ENCODE measurements at regions not wholly inside any gene's neighbourhood (a gene's known extent, or its start where the extent isn't known, plus 50 kb on each side); places are given as distances from the start of the nearest gene placed in this dataset.

- BruUV-seq (replicated peaks) = no TSS peak
Observed at GRCh38 chr18:45320724-45321123, 294.6 kb upstream of the SLC14A2 start.

GRCh38 chr18:45321520-45321919, 293.8 kb upstream of the SLC14A2 start:
- WGBS (ENCODE audit: insufficient coverage, insufficient replicate concordance, low lambda C conversion rate, missing lambda C conversion rate) = 26% methylated on average over 8 of the region's 8 CpGs
- no peaks in the 10 kb centered on the region for H3K79me2 ChIP-seq (ENCODE audit: control insufficient read depth, insufficient read depth, low read length)
- no peaks in the 10 kb centered on the region for H3K36me3 ChIP-seq (ENCODE audit: control insufficient read depth in 2 of 2, insufficient read depth in 2 of 2, low read length in 1 of 2)
- no peak overlapping the region for H3K9ac ChIP-seq (ENCODE audit: control insufficient read depth, insufficient read depth, low read length)
- no peaks in the 10 kb centered on the region; a peak in 2 of 4 replicates for H3K27me3 ChIP-seq (replicated peaks in 1 of 2; ENCODE audit: control insufficient read depth in 2 of 2, insufficient read depth in 2 of 2, low read length in 1 of 2)
- no peak for DNase-seq (ENCODE audit: low read depth, low spot score)
- in situ Hi-C loops (cut with MboI) (no loop called here), intact Hi-C loops (cut with micrococcal nuclease; ENCODE audit: unreplicated experiment) (no loop called here)
- BruUV-seq (replicated peaks) = no TSS peak
- RAD21 ChIA-PET (ENCODE audit: unreplicated experiment) = no interaction called here
- no peaks in the 10 kb centered on the region for H3K4me1 ChIP-seq (ENCODE audit: control insufficient read depth, insufficient read depth, low read length)
- no peak for FAIRE-seq
- ATAC-seq = no peak
- POLR2A ChIA-PET = no interaction called here
- H4K20me1 ChIP-seq (ENCODE audit: control insufficient read depth, insufficient read depth) = no peaks in the 10 kb centered on the region
- CTCF ChIA-PET = interaction anchor here (1.6 kb wide), 1 partner anchor 45 kb away, joined by 3 read pairs; no protein-coding TSS in a partner anchor
- H3K4me3 ChIP-seq = no peak overlapping the region
- H3K27ac ChIP-seq (ENCODE audit: control insufficient read depth, insufficient read depth) = no peak overlapping the region
- no peaks in the 10 kb centered on the region for H3K9me3 ChIP-seq (replicated peaks; ENCODE audit: control insufficient read depth, insufficient read depth, low read length)
- no peak overlapping the region for H3K4me2 ChIP-seq (ENCODE audit: control insufficient read depth, insufficient read depth)
- SMC1A ChIA-PET (ENCODE audit: uncharacterized antibody, unreplicated experiment) = no interaction called here
- no peak overlapping the region for H2AFZ ChIP-seq (ENCODE audit: control insufficient read depth, low read depth, low read length)
- TF ChIP-seq MAX (IDR thresholded peaks at IDR 0.05; ENCODE audit: low read depth, low read length) = no peak
- TF ChIP-seq MTA2 (IDR thresholded peaks at IDR 0.05; ENCODE audit: low read depth) = no peak
- no peak for TF ChIP-seq ZNF274 (IDR thresholded peaks at IDR 0.05; ENCODE audit: insufficient read depth, insufficient read length)
- TF ChIP-seq NBN (IDR thresholded peaks at IDR 0.05) = no peak
- TF ChIP-seq EP300 (IDR thresholded peaks at IDR 0.05; ENCODE audit: borderline replicate concordance in 1 of 2, control insufficient read depth in 1 of 2, low read depth in 2 of 2, low read length in 2 of 2) = no peak
- TF ChIP-seq SMAD5 (IDR thresholded peaks at IDR 0.05; ENCODE audit: low read depth) = no peak
- no peak for TF ChIP-seq NKRF (conservative IDR thresholded peaks at IDR 0.05)
- no peak for TF ChIP-seq CREM (IDR thresholded peaks at IDR 0.05; ENCODE audit: low read depth)
- no peak for TF ChIP-seq TARDBP (IDR thresholded peaks at IDR 0.05; ENCODE audit: borderline replicate concordance)
- no peak for TF ChIP-seq CBX3 (IDR thresholded peaks at IDR 0.05; ENCODE audit: borderline replicate concordance, low read depth)
- TF ChIP-seq RFX5 (IDR thresholded peaks at IDR 0.05; ENCODE audit: low read depth, low read length) = no peak

More at GRCh38 chr18:45320724-45321123, 294.6 kb upstream of the SLC14A2 start:
- no peaks in the 10 kb centered on the region; a peak in 2 of 4 replicates for H3K27me3 ChIP-seq (replicated peaks in 1 of 2; ENCODE audit: control insufficient read depth in 2 of 2, insufficient read depth in 2 of 2, low read length in 1 of 2)
- H3K4me3 ChIP-seq = no peak overlapping the region
- H3K4me1 ChIP-seq (ENCODE audit: control insufficient read depth, insufficient read depth, low read length) = no peaks in the 10 kb centered on the region
- no peak overlapping the region for H3K9ac ChIP-seq (ENCODE audit: control insufficient read depth, insufficient read depth, low read length)
- no peak for DNase-seq (ENCODE audit: low read depth, low spot score)
- no peak overlapping the region for H3K4me2 ChIP-seq (ENCODE audit: control insufficient read depth, insufficient read depth)
- H3K27ac ChIP-seq (ENCODE audit: control insufficient read depth, insufficient read depth) = no peak overlapping the region
- CTCF ChIA-PET = interaction anchor here (1.6 kb wide), 1 partner anchor 45 kb away, joined by 3 read pairs; no protein-coding TSS in a partner anchor
- no peaks in the 10 kb centered on the region for H3K79me2 ChIP-seq (ENCODE audit: control insufficient read depth, insufficient read depth, low read length)
- POLR2A ChIA-PET = interaction anchor here (1.1 kb wide), 1 partner anchor 15 kb away, joined by 3 read pairs; no protein-coding TSS in a partner anchor
- H3K9me3 ChIP-seq (replicated peaks; ENCODE audit: control insufficient read depth, insufficient read depth, low read length) = no peaks in the 10 kb centered on the region
- no peak for TF ChIP-seq MYC (IDR thresholded peaks at IDR 0.05; ENCODE audit: insufficient read depth, insufficient read length, insufficient replicate concordance, low read length, severe bottlenecking)
- TF ChIP-seq ZZZ3 (IDR thresholded peaks at IDR 0.05; ENCODE audit: control insufficient read depth, insufficient read length, low read depth) = no peak
- TF ChIP-seq USF1 (IDR thresholded peaks at IDR 0.05; ENCODE audit: borderline replicate concordance, extremely low read length, insufficient read depth, low read depth, low read length) = no peak
- no peak for TF ChIP-seq RELA (IDR thresholded peaks at IDR 0.05; ENCODE audit: borderline replicate concordance, partially characterized antibody)
- TF ChIP-seq MAX (IDR thresholded peaks at IDR 0.05; ENCODE audit: low read depth, low read length) = no peak
- TF ChIP-seq RUNX3 (IDR thresholded peaks at IDR 0.05; ENCODE audit: low read length) = no peak
- TF ChIP-seq TCF7 (IDR thresholded peaks at IDR 0.05; ENCODE audit: borderline replicate concordance) = no peak
- RAD21 ChIA-PET (ENCODE audit: unreplicated experiment) = no interaction called here
- SMC1A ChIA-PET (ENCODE audit: uncharacterized antibody, unreplicated experiment) = no interaction called here
- 19% methylated on average over 3 of the region's 3 CpGs for WGBS (ENCODE audit: insufficient coverage, insufficient replicate concordance, low lambda C conversion rate, missing lambda C conversion rate)
- FAIRE-seq = no peak
- ATAC-seq = no peak
- no peaks in the 10 kb centered on the region for H3K36me3 ChIP-seq (ENCODE audit: control insufficient read depth in 2 of 2, insufficient read depth in 2 of 2, low read length in 1 of 2)
- in situ Hi-C loops (cut with MboI) (no loop called here), intact Hi-C loops (cut with micrococcal nuclease; ENCODE audit: unreplicated experiment) (no loop called here)
- H2AFZ ChIP-seq (ENCODE audit: control insufficient read depth, low read depth, low read length) = no peak overlapping the region
- H4K20me1 ChIP-seq (ENCODE audit: control insufficient read depth, insufficient read depth) = no peaks in the 10 kb centered on the region

Measured in GM12878 (cell line).